Lung microvascular endothelial cell (primary cell): ENCODE measurements at regions not wholly inside any gene's neighbourhood (a gene's known extent, or its start where the extent isn't known, plus 50 kb on each side); places are given as distances from the start of the nearest gene placed in this dataset.

Experiments
- DNase-seq, 2 donors: peaks; one replicate each; pipeline versions ENCODE4 v3.0.0 to v3.0.0-alpha.2; 2010; ENCODE audit warnings: low read depth in 2 of 2

DNA sequence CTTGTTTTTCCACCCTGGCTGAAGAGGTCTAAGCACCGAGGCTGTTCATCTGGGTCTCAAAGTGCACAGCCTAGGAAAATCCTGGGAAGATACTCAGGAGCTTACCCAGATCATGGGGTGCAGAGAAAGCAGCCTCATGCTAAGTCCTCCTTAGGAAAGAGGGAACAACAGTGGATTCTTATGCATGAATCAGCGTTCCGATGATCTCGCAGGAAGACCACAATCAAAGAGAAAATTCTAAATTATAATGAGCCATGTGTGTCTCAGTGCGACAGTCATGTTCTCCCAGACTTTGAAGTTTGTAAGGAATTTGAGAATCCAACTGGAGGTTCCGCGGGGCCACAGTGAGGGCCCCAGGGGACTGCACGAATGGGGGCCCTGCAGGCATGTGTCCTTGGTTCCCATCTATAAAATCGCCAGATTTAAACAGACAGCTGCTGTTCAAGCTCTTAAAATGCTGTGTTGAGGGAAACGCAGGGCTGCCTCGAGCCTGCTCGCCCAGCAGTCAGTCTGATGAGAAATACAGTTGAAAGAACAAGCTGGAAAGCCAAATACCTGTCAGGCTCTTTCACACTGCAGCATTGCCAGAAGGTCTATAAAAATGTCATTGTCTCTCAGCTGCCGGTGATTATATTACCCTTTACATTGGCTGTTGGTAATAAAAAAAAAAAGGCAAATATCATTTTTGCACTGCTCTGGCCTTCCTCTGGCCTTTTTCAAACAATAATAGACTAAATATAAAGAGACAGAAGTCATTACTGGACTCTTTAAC, 152.1 kb downstream of the PMP22 start:
- no peak for DNase-seq

DNA sequence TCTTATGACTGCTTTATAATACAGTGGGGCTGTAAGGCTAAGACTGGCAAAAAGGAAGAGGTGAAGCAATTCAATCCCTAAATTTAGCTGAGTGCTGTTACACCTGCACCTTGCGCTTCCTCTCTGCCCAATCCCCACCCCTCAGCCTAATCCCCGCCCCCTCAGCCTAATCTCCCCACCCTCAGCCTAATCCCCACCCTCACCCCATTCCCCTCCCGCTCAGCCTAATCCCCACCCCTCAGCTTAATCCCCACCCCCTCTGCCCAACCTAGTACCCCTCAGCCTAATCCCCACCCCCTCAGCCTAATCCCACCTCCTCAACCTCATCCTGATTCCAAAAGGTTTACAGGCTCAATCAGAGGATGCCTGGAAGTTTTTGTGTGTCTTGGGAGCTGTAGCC, 155.5 kb downstream of the PMP22 start:
- no peak for DNase-seq

DNA sequence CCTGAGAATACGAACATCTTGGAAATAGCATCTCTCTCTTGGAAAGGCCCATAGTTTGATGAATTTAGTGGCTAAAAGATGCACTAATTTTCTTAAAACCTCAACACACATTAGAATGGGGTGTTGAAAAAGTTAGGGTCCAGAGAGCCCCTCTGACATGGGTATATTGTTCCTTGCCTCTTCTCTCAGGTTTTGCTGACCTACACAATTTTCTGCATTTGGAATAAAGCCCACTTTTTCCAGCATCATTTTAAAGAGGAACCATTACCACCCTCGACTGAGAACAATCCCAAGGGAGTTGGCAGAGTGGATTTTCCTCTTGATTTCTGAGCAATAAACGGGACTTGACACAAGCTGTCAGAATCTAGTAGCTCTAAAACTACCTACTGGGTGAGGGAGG, 156.1 kb downstream of the PMP22 start:
- DNase-seq, result no peak

DNA sequence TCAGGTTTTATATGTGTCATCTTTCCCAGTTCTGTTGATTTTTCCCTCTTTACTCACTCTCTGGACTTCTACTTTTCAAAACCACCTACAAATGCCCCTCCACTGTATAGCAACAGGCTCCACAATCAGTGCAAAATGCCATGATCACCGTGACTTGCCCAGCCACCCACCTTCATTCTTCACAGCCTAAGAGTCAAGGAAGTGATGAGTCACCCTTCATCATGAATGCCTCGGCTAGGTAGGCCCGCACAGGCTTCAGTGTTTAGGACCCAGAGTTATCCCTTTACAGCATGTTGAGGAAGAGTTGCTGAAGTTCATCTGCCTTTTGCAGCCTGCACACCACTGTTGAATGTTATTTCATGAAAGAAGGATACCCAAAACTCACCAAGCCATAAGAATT, 158.6 kb downstream of the PMP22 start:
- no peak for DNase-seq

DNA sequence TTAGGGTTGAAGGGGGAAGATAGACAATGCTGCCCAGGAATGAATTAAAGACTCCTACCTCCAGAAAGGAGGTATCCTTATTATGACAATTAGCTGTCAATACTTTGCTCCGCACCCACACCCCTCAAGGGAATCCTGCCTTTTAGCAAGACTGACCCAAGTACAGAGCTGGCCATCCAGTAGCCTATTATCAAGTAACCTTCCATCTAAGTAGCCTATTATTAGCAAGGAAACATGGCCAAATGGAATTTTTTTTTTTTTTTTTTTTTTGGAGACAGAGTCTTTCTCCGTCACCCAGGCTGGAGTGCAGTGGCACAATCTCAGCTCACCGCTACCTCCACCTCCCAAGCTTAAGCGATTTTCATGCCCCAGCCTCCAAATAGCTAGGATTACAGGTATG, 161.3 kb downstream of the PMP22 start:
- no peak for DNase-seq

DNA sequence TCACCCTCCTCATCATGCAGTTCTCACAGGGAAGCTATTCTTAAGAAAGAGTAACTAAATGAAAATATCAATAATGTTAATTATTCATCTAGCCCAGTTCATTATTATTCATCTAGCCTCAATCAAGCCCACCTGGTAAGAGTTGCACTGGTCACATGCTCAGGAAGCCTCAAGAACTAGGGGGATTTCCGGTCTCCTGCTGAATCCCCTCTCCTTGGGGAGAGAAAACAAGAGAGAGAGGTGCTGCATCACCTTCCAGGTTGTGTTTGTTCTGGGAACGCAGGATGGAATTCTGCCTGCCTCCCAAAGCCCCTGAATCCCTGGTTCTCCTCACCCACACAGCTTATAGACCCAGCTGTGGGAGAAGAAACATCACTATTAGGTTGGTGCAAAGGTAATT, 164.0 kb downstream of the PMP22 start:
- no peak for DNase-seq

DNA sequence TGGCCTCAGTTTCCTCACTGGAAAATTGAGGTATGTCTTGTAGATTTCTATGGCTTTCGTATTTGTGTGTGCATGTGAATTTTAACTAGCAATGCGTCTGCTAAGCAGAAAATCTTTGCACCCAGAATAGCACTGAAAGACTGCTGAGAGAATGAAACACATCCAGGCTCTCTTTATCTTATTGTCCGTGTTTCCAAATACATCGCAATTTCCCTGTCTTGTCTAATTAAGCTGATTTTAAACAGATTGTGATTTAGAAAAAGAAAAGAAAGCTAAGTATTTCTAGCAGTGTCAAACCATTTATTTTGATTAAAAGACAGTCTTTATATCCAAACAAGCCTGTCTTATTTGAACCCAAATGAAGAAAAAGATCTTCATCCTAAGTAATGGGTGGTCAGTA, 168.6 kb downstream of the PMP22 start:
- DNase-seq, result no peak

DNA sequence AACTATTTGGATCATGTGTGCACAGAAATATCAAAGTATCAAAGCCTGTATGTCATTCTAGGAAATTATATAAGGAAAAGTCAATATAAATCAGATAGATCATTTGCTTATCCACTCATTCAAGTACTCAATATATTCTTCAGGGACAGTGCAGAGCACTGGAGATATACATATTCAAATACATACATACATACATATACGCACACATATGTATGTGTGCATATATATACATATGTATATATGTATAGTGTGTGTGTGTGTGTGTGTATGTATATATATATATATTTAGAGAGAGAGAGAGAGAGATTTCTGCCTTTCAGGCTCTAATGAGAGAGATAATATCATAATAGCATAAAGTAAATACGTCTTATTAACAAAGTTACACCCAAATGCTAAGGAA, 169.2 kb downstream of the PMP22 start:
- no peak for DNase-seq

DNA sequence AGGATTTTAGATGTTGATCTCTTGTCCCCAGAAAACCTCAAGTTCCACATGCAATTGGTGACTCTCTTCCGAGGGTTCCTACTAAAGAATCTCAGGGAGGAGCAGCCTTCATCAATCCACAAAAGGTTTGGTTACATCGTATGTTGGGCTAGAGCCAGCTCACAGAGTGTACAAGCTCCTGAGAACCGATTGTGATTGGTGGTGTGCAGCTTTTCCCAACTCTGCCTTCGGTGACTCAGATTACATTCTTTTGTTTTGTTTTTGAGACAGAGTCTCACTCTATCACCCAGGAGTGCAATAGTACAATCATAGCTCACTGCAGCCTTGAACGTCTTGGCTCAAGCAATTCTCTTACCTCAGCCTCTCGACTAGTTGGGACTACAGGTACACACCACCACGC, 172.4 kb downstream of the PMP22 start:
- DNase-seq, result no peak

DNA sequence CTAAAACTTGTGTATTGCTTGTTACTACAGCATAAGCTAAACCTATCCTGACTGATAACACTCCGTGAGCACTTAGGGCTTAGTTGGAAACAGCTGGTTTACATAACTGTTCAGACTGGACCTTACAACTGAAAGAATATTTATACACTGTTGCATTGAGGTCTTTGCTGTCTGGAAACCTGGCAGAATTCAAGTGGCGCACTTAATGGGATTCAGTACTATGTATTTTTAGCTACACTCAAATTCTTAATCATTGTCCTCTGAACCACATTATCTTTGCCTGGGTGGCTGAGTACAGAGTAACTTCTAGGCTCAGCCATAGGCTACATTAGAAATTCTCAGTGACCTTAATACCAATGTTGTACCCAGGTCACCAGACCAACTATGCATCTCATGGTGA, 172.9 kb downstream of the PMP22 start:
- no peak for DNase-seq

DNA sequence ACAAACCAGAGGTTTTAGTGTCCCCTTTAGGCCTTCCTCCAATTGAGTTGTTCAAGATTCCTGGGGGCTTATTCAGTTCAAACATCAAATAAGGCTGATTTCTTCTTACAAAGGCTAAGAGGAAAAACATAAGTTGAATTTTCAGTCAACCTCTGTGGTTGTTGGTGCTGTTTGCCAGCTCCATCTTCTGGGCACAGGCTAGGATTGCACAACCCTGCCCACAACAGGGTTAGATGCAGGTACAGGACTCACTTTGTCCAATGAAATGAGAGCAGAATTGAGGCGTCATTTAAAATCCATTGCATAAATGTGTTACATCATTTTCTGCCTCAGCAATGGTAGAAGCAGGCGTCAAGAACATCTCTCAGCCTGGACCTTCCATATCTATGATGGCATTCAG, 173.3 kb downstream of the PMP22 start:
- DNase-seq, result no peak

DNA sequence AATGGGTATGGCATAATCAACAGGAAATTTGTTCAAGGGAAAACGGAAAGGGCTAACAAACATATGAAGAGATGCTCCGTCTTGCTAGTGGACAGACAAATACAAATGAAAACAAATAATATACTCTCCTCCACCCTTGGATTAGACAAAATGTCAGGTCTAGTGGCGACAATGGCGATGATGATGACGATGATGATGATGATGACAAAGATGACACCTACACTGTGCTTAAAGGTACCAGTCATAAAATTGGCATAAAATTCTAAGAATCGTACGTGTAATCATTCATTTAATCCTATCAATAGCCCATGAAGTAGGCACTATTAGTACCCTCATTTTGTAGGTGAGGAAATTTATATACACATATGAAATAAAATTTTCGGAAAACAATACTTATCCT, 174.6 kb downstream of the PMP22 start:
- DNase-seq, result no peak

DNA sequence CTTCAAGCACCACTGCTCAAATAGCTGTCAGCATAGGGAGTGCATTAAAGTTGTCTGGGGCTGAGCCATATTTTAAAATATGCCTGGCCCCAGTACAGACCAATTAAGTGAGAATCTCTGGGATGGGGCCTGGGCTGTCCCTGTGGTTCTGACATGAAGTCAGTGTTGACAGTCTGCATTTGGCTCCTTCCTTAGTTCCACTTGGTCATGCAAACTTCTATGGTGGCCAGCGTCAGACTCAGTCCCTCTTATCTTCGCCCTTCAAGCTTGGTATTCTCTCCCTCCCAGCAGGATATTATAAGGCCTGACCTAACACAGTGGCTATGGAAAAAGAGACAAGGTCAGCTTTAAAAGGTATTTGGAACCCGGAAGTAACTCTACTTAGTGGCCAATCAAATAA, 177.2 kb downstream of the PMP22 start:
- DNase-seq, result no peak

DNA sequence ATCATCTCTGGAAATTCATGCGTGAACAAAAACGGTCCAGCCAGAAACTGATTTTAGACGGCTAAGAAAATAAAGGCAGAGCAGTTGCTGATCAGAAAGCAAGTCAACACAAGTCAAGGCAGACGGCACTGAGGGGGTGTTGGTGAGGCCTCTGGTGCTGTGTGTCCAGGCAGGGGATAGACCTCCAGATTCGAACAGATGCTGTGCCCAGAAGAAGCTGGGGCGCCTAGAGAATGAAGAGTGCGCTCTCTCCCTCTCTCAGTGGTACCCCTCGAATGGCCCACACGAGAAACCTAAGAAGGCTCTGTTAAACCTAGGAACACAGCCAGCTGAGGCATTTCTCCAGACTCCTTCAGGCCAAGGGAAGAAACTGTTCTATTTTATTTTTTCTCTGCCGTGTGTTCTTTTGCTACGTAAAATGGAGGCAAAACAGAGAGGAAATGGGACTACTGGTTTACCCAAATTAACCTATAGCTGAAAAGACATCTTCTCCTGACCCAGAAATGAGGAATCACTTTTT, 178.3 kb downstream of the PMP22 start:
- no peak for DNase-seq

DNA sequence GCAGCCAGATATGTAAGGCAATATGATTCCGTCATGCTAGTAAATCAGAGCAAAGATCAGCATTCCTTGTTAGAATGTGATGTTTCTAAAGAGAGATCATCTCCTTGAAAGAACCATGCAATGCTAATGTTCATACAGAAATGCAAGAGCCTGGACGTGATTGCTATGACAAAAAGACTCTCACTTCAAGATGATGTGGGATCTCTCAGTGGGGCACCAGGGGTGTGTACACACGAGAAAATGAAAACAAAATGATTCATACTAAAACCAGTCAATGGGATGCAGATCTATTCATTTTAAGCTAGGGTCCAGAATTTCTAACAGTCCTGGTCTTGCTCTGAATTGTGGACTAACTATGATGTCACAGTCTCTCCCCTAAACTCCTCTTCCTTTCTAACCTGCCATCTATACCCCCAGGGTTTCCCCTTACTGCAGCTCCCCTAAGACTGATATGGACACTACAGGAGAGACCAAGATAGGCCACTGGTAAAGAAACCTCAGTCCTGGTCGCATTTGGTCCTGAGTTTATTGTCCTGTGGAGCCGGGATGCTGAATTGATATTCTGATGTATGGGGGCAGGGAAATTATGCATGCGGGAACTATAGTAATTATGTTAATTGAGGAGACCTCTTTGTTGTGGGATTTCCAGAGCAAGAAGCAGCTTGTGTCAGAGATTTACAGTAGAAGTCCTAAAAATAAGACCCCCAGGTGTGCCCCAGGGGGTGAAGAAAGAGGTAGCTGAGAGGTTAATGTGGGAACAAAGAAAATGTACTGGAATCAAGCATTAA, 179.0 kb downstream of the PMP22 start:
- no peak for DNase-seq

DNA sequence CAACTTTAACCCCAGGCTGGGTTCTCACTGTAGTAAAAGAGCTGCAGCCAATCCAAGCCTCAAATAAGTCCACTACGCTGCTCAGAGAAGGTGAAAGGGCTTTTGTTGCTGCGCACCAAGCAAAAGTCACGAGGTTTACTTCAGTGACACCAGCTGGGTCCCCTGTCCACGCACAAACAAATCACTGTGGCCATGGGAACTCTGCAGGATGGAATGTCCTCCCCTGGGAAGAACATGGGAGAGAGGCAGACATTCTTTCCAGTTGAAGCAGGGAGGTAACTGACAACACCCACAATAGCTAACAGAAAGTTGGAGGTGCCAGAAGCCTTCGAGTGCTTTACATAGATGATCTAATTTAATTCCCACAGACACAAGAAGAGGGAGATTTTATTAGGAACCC, 181.9 kb downstream of the PMP22 start:
- no peak for DNase-seq

DNA sequence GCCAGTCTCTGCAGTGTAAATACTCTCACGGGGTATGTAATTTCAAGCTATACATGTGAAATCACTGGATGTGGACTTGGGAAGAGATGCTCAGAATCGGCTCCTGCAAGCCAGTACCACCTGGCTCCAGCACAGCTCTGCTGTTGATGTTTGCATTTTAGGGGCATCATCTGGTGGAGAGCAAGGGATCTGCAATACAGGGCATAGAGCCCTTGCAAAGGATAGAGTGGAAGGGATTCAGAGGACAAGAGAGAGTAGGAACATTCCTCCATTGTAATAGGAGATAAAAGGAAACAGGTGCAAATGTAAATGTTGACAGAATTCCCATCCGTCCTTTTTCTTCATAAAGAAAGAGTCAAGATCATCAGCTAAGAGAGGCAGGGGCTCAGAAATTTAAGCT, 184.1 kb downstream of the PMP22 start:
- DNase-seq, result peak in 1 of 2 donors; percentile 12

DNA sequence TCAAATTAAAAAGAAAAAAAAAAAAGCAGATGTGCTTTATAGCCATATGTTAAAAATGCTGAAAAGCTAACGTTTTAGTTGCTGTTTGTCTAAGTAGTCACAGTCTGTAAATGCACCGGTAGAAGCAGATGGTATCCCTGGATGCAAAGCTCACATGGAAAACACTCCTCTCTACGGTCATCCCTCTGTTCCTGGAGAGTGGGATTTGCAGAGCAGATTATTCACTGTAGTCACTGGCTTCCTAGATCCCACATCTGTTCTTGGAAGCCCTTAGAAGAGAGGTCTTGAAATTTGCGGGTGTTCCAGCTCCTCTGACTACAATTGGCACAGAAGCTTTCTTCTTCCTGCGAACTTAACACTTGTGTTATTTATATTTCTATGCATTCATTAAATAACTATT, 186.6 kb downstream of the PMP22 start:
- no peak for DNase-seq

DNA sequence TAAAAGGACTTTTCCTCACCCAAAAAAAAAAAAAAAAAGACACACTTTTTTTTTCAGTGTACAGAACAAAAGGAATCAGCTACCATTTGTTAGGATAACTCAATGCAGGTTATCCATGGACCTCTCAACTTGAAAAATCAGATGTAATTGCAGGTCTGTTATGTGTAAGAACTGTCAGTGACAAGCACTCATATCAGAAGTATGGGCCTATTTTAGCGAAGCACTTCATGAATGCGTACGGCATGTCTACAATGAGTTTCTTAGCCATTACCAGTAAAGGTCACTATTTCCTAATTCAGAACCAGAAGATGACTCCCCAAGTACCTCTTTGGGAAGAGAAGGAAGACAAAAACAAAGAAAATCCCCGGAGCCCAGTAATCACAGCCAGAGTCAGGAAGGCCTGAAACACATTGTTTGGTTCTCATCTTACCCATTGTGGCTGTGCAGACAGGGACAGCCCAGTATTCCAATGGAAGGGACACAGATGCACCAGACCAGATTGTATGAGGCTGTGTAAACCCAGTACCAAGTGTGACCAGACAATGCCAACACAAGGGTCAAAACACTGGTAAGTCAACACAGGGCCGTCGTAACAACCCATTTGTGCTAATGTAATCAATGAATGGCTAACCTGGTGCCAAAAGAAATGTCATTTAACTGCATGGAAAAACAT, 188.0 kb downstream of the PMP22 start:
- DNase-seq, result no peak

DNA sequence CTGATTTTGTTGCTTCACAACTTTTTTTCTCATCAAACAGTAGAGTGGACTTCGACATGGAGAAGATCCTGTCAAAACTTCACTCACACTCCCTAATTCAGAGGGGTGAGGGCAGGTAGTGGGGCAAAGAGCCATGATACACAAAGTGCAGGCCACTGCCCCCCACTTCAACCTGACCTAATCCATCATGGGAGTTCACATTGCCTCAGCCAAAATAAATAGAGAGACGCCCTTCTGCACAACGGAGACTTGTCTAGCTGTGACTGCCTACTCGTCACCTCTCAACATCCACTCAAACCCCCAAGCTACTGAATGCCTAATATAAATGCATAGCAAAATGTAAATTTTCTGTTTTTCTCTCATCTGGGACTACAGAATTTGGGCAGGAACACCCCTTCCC, 213.2 kb downstream of the PMP22 start:
- no peak for DNase-seq

DNA sequence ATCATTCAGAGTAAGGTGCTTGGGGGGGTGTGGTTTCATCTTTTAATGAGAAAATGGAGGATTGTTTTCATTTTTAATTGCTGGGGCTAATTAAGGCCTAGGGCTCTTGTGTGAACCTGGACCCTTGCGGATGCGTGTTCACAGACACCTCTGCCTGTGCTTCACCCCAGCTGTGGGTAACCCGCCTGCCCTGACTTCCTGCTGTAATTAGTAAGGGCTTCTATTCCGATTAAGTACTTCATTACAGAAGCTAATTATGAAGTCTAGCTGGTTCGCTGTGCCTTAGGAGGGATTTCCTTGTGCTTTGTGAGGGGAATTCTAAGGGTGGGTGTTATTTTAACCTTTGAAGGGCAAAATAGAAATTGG, 215.3 kb downstream of the PMP22 start:
- no peak for DNase-seq

DNA sequence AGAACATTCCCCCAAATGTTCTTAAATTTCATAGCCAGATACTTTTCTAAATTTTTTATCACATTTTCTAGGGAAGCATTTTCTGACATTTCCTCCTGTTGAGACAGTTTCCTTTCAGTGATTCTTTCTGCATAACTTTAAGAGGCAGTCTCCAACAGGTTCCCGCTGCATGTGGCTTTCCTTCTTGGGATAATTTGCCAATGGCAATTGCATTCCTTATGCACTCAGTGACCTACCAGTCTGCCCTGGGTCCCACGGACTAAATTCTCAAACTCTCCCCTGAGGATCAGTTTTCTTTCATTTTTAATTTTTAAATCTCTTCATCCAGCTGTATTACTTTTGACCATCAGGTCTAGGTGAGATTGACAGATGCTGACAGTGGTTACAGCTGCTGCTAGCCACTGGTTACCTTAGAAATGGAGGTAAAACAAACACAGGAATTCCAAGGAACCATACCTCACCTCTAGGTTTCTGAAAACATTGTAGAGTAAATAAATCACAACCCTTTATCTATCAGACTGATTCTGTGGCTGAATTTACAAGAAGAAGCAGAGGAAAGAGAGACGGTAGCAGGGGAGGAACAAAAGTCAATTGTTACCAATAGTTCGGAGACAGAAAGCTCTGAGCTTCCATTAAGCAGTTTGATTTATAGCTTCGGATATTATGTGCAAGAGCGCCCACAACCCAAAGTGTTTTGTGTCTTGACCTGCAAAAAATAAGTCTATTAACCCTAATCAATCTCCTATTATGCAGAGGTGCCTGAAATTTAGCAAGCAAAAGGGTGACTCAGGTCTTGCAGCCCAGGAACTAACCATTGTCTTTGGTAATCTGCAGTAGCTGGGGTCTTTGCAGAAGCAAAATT, 216.0 kb downstream of the PMP22 start:
- DNase-seq, result no peak
